Activated CD8-positive, alpha-beta memory T cell treated with anti-CD3 and anti-CD28 coated beads, Interleukin-2, amount 50 U/mL, for 1 hour (primary cell): ENCODE measurements at regions not wholly inside any gene's neighbourhood (a gene's known extent, or its start where the extent isn't known, plus 50 kb on each side); places are given as distances from the start of the nearest gene placed in this dataset.

Experiments
- DNase-seq: peaks from one replicate; pipeline ENCODE4 v3.0.0-alpha.2; 2020; ENCODE audit errors: extremely low read depth

GRCh38 chr7:46493196-46493595 lies 572.1 kb upstream of the IGFBP3 start:
- no peak for DNase-seq

GRCh38 chr7:46492466-46492865 lies 571.4 kb upstream of the IGFBP3 start:
- no peak for DNase-seq

DNA sequence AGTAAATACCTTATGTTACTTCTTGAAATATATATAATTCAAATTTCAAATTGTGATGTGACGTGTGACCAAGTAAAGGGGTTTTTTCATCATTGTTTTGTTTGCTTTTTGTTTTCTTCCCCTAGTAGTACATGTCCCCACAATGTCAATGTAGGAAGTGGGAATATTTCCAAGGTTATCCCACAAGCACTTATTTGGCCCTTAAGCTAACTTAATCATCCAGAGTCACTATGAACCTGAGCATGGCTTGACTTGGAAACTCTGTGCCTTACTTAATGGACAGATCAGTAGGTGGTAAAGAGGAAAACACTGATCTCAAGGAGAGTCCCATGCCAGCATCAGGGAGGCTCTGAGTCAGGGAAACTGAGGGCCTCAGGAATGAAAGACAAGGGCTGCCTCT lies 569.3 kb upstream of the IGFBP3 start:
- no peak for DNase-seq

- no peak for DNase-seq
Measured at GRCh38 chr7:46489106-46489505, 568.0 kb upstream of the IGFBP3 start.

DNA sequence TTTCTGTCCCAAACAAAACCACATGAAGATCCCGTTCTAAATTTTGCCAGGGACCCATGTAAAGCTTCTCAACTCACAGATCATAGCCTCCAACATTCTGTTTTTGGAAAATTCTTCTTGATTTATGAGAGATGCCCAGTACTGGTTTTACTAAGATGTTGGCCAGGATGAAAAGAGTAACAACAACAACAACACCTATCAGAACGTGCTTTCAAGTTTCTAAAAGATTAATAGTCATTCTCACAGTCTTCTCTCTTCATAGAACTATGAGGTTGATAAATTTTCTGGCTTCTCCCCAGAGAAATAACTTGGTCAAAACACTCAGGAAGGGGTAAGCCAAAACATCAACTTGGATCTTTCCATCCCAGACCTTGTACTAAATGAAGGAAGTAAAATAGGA lies 567.5 kb upstream of the IGFBP3 start:
- no peak for DNase-seq

GRCh38 chr7:46486256-46487206 lies 565.5 kb upstream of the IGFBP3 start:
- DNase-seq, result no peak

- DNase-seq, result no peak
Measured at GRCh38 chr7:46485481-46486065, 564.5 kb upstream of the IGFBP3 start.

- DNase-seq, result no peak
Measured at GRCh38 chr7:46484906-46485305, 563.8 kb upstream of the IGFBP3 start.

DNA sequence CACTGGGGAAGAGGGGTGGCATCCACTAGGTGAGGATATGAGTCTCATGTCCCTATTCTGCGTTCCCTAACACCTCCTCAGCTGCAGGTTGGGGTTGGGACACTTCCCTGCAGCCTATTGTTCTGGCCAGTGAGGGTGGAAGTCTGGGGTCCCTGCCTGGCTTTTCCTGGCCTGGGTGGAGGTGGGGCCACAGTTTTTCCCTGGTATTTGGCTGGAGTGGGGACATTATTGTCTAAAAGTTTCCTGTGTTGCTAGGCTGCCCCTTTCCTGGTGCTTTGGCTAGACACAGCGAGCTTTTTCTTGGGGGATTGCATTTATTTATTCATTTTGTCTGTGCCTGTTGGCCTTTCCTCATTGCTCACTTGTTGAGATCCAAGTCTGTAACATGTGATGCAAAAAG lies 559.5 kb upstream of the IGFBP3 start:
- no peak for DNase-seq

- no peak for DNase-seq
Measured at GRCh38 chr7:46479680-46480079, 558.6 kb upstream of the IGFBP3 start.

- DNase-seq, result no peak
Measured at GRCh38 chr7:46478046-46478445, 557.0 kb upstream of the IGFBP3 start.

DNA sequence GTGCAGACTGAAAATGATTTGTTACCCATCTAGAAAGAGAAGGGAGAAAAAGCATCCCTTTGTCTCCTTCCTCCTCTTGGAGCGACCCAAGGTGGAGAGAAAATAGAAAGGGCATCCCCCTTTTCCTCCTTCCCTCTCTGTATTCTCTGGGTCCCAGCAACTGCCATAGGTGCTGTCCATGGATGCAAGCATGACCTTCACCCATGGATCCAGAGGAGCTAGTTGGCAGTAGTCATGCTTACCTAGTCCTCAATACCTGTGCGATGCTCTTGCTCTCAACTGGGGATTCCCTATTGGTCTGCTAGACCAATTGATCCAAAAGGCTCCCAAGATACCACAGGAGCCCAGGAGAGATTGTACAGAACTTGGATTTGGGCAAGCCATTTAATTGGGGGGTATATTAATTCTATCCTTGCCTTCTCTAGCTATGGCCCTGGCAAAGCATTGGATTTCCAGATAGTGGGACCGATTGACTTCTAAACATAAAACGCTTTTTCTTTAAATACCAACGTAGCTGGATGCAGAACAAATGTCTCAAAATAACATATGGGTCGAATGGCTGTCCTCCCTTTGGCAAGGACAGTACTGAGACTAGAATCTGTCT lies 547.8 kb upstream of the IGFBP3 start:
- no peak for DNase-seq

- DNase-seq, result no peak
Measured at GRCh38 chr7:46463170-46463569, 542.1 kb upstream of the IGFBP3 start.

GRCh38 chr7:46461334-46461777 lies 540.3 kb upstream of the IGFBP3 start:
- no peak for DNase-seq

- no peak for DNase-seq
Measured at GRCh38 chr7:46459942-46460341, 538.9 kb upstream of the IGFBP3 start.

DNA sequence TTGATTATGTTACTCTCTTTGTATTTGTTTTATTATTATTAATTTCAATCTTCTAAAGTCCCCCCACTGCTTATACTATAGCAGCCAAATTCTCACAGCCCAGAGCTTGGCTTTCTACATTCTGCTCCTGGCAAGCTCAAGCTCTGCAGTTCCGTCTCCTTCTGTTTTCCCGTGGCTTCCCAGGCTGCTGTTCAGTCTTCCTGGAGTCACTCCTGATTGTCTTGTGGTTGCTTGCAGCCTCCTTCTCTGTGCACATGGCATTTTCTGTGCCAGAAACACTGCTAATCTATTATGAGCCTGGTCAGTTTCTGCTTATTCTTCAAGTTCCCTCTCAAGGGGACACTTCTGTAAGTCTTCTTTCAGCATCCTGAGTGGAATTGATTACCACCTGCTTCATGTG lies 533.7 kb upstream of the IGFBP3 start:
- no peak for DNase-seq

DNA sequence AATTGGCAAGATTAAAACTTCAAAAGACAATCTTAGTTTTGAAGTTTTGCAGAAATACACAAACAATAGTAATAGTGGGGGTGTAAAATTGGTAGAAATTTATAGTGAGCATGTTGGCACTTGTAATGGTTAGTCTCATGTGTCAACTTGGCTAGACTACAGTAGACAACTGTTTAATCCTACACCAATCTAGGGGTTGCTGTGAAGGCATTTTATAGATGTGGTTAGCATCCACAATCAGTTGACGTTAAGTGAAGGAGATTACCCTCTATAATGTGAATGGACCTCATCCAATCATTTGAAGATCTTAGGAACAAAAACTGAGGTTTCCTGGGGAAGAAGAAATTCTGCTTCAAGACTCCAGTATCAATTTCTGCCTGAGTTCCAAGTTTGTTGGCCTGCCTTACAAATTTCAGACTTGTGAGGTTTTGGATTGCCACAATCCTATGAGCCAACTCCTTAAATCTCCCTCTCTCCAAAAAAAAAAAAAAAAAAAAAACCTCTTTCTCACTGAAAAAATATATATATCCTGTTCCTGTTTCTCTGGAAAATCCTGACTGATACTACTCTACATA lies 531.6 kb upstream of the IGFBP3 start:
- DNase-seq, result no peak

DNA sequence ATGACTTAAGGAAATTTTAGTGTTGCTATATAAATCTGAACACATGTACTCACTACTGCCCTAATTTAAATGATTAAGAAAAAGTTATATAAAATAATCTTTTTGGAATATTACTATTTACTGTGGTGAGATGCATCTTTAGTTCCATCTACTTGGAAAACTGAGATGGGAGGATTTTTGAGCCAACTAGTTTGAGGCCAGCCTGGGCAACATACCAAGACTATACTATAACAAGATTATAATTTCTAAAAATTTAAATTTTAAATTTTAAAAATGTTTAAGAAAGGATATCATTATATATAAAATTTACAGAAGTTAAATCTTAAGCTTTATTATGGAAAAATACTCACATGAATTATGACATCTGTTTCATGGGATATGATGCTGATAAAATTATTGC lies 530.8 kb upstream of the IGFBP3 start:
- DNase-seq, result no peak

- no peak for DNase-seq
Measured at GRCh38 chr7:46450886-46451285, 529.8 kb upstream of the IGFBP3 start.

DNA sequence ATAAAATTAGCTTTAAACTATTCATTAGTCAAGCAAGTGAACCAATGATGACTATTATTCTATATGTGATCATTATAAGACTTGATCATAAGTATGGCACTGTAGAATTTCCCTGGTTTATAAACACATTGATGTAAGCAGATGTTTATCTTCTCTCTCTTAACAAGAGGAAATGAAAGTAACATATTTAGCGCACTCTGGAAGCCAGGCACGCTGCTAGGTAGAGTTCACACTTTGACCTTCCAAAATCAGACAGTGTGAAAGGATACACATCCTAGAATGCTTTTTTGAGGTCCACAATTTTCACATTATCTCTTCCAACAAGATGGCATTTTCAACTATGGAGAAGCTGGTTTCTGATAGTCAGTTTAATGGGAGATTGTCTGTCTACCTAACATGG lies 529.4 kb upstream of the IGFBP3 start:
- DNase-seq, result no peak

- DNase-seq, result no peak
Measured at GRCh38 chr7:46449743-46450142, 528.7 kb upstream of the IGFBP3 start.

- DNase-seq, result no peak
Measured at GRCh38 chr7:46448478-46448877, 527.4 kb upstream of the IGFBP3 start.

GRCh38 chr7:46446151-46446550 lies 525.1 kb upstream of the IGFBP3 start:
- DNase-seq, result no peak
